NCI-H82 treated with DMSO at 0.1 percent for 48 hours (cell line): ENCODE measurements at regions not wholly inside any gene's neighbourhood (a gene's known extent, or its start where the extent isn't known, plus 50 kb on each side); places are given as distances from the start of the nearest gene placed in this dataset.

Experiments
- DNase-seq: peaks from one replicate; lab custom pipeline; 2025; ENCODE audit not compliant: unreplicated experiment; lab: John Stamatoyannopoulos, UW

- DNase-seq, result no peak
Observed at GRCh38 chr4:119721878-119722277, 93.3 kb upstream of the PDE5A start.

GRCh38 chr4:119715490-119716445, 87.2 kb upstream of the PDE5A start:
- DNase-seq, result no peak

- no peak for DNase-seq
Observed at GRCh38 chr4:119709418-119709817, 80.8 kb upstream of the PDE5A start.

GRCh38 chr4:119707336-119707735, 78.7 kb upstream of the PDE5A start:
- DNase-seq, result no peak

GRCh38 chr4:119706804-119707203, 78.2 kb upstream of the PDE5A start:
- no peak for DNase-seq

- DNase-seq, result no peak
Observed at GRCh38 chr4:119697887-119698393, 69.3 kb upstream of the PDE5A start.

GRCh38 chr4:119696963-119697362, 68.4 kb upstream of the PDE5A start:
- DNase-seq, result no peak

GRCh38 chr4:119695216-119695615, 66.6 kb upstream of the PDE5A start:
- DNase-seq, result no peak

- no peak for DNase-seq
Observed at GRCh38 chr4:119693126-119693525, 64.5 kb upstream of the PDE5A start.

GRCh38 chr4:119692001-119692400, 63.4 kb upstream of the PDE5A start:
- DNase-seq, result no peak

GRCh38 chr4:119690871-119691270, 62.3 kb upstream of the PDE5A start:
- no peak for DNase-seq

- DNase-seq, result no peak
Observed at GRCh38 chr4:119688446-119688845, 59.8 kb upstream of the PDE5A start.

GRCh38 chr4:119684463-119684862, 55.9 kb upstream of the PDE5A start:
- no peak for DNase-seq

GRCh38 chr4:119683518-119683917, 54.9 kb upstream of the PDE5A start:
- DNase-seq, result no peak

GRCh38 chr4:119682099-119682498, 53.5 kb upstream of the PDE5A start:
- DNase-seq, result no peak

- DNase-seq, result no peak
Observed at GRCh38 chr4:119679251-119679650, 50.6 kb upstream of the PDE5A start.

GRCh38 chr4:119678761-119679160, 50.2 kb upstream of the PDE5A start:
- DNase-seq, result no peak
